AG04449 (cell line): ENCODE measurements at regions not wholly inside any gene's neighbourhood (a gene's known extent, or its start where the extent isn't known, plus 50 kb on each side); places are given as distances from the start of the nearest gene placed in this dataset.

Experiments used
- CTCF ChIA-PET: fragments of 350-600 bp; formaldehyde crosslinking; extraction: SDS; loops from one replicate; lab custom pipeline; 2021; ENCODE audit warnings: antibody characterized with exemption; lab: Yijun Ruan, JAX
- POLR2A ChIA-PET: fragments of 400-600, 350-600 bp; formaldehyde crosslinking; extraction: SDS; loops from one replicate; lab custom pipeline; 2020; ENCODE audit warnings: antibody characterized with exemption, inconsistent platforms; lab: Yijun Ruan, JAX
- DNase-seq: peaks from one replicate; pipeline ENCODE4 v3.0.0-alpha.2; 2010; ENCODE audit warnings: low read depth, low spot score
- H3K4me3 ChIP-seq: 2 replicates; pipeline ENCODE4 v1.5.1; 2011; ENCODE audit warnings: low read depth, mild to moderate bottlenecking, control low read depth, low read length
- TF ChIP-seq, protein P1 (sequence below): IDR thresholded peaks from one replicate; pipeline ENCODE4 v1.5.1; 2011; ENCODE audit warnings: mild to moderate bottlenecking, moderate library complexity, low read length, control low read depth, inconsistent platforms; ENCODE audit not compliant: insufficient read depth; ENCODE audit errors: missing control alignments

DNA sequence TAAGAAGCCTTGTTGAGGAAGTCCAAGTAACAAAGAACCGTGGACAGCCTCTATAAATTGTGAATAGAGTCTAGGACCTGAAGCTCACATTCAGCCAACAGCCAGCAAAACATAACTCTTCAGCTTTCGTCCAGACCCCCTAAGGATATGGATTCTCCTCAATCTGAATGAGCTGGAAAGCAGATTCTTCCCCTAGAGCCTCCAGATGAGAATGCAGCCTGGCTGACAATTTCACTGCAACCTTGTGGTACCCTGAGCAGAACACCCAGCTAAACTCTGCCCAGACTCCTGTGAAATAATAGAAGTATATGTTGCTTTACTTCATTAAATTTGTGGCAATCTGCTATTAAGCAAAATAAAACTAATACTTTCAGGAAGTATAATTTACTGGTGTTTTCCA, 483.5 kb upstream of the SLC8A1 start:
- TF ChIP-seq, protein P1, sequence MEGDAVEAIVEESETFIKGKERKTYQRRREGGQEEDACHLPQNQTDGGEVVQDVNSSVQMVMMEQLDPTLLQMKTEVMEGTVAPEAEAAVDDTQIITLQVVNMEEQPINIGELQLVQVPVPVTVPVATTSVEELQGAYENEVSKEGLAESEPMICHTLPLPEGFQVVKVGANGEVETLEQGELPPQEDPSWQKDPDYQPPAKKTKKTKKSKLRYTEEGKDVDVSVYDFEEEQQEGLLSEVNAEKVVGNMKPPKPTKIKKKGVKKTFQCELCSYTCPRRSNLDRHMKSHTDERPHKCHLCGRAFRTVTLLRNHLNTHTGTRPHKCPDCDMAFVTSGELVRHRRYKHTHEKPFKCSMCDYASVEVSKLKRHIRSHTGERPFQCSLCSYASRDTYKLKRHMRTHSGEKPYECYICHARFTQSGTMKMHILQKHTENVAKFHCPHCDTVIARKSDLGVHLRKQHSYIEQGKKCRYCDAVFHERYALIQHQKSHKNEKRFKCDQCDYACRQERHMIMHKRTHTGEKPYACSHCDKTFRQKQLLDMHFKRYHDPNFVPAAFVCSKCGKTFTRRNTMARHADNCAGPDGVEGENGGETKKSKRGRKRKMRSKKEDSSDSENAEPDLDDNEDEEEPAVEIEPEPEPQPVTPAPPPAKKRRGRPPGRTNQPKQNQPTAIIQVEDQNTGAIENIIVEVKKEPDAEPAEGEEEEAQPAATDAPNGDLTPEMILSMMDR: no peak
- CTCF ChIA-PET: no interaction called here

DNA sequence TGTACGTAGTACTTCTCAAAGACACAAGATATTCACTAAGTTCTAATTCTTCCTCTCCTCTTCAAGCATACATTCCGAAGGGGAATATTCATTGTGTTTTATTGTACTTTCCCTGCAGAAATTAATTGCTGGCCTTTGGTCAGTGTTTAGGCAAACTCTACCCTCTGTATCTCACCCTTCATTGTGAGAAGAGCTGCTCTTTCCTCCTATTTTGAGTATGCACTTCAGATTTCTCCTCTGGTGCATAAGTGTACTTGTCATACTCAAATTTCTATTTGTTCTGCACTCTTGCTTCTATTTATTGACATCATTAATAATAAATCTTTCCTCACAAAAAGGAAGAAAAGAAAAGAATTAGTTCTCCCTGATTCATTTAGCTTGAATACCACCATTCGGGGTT, 485.4 kb upstream of the SLC8A1 start:
- H3K4me3 ChIP-seq: no peak overlapping the region
- ChIA-PET CTCF (no interaction called here), POLR2A (no interaction called here)
- TF ChIP-seq, protein P1: no peak
- DNase-seq: no peak

More for the DNA sequence above, 483.5 kb upstream of the SLC8A1 start:
- H3K4me3 ChIP-seq: no peak overlapping the region
- no peak for DNase-seq
- POLR2A ChIA-PET: no interaction called here

DNA sequence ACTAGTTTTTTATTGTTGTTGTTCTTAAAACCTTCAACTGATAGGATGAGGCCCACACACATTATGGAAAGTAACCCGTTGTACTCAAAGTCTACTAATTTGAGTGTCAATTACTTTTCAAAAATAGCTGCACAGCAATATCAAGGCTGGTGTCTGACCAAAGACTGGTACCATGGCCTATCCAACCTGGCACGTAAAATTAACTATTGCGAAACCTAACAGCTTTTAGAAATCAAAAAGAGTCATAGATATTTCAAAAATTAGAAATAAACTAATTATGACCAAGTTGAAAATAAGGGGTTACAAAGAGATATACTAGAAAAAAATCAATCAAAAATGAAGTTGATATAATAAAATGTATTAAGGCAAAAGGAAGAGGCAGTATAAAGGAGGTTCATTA, 501.5 kb upstream of the SLC8A1 start:
- TF ChIP-seq, protein P1: no peak
- DNase-seq: no peak
- ChIA-PET POLR2A (no interaction called here), CTCF (no interaction called here)
- H3K4me3 ChIP-seq: no peak overlapping the region

DNA sequence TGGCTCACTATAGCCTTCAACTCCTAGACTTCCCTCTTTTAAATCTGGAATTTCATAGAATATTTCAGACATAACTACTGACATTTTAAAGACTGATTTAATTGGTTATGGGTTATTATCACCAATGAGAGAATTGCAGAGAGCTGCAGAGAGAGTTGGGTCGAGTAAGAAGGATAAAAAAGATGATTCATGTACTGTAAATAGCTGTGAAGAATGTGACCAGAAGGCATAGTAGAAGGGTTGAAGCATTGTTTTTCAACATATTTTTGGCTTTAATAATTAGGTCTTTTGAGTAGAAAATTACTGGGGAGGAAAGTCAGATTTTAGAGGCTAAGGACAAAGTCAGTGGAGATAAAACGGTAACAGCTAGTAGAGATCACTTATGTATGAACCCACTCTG, 503.2 kb upstream of the SLC8A1 start:
- no peak for DNase-seq
- CTCF ChIA-PET: no interaction called here
- TF ChIP-seq, protein P1: no peak
- H3K4me3 ChIP-seq: no peak overlapping the region
- POLR2A ChIA-PET: no interaction called here

DNA sequence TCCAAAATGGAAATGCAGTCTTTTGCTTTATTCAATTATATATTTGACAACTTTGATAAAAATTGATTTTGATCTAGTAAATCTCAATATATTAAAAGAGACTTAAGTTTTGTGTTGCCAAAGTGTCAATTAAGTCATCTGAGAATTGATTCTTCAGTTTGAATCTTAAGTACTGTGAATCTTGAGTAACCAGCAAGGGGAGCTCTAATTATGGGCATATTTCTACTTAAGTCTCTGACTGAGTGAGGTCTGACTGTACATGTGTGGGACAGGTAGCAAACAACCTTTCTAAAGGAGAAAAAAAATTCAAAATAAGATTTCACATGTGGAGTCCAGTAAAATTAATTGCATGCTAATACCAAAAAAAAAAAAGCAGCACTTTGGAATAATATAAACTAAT, 503.7 kb upstream of the SLC8A1 start:
- no peak overlapping the region for H3K4me3 ChIP-seq
- CTCF ChIA-PET: no interaction called here
- TF ChIP-seq, protein P1: no peak
- POLR2A ChIA-PET: no interaction called here
- no peak for DNase-seq

DNA sequence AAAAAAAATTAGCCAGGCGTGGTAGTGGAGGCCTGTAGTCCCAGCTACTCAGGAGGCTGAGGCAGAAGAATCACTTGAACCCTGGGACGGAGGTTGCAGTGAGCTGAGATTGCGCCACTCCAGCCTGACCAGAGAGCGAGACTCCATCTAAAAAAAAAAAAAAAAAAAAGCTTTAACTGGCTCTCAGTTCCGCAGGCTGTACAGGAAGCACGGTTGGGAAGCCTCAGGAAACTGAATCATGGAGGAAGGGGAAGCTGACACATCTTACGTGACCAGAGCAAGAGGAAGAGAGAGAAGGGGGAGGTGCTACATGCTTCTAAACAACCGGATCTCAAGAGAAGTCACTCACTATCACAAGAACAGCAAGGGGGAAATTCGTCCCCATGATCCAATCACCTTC, 505.6 kb upstream of the SLC8A1 start:
- CTCF ChIA-PET: no interaction called here

More for the DNA sequence above, 505.6 kb upstream of the SLC8A1 start:
- H3K4me3 ChIP-seq: no peak overlapping the region
- TF ChIP-seq, protein P1: no peak
- POLR2A ChIA-PET: no interaction called here
- no peak for DNase-seq
